GM19324 (cell line): ENCODE measurements at regions not wholly inside any gene's neighbourhood (a gene's known extent, or its start where the extent isn't known, plus 50 kb on each side); places are given as distances from the start of the nearest gene placed in this dataset.
"Not testable (repeated sequence)": the region's sequence is repeated elsewhere in the genome, so short reads cannot be mapped to it uniquely, and the experiment has no call there.

Experiments
- ATAC-seq: cut with Tn5 transposase; IDR thresholded peaks from one replicate; pipeline ENCODE4 v1.9.1; 2021; ENCODE audit warnings: mild to moderate bottlenecking, moderate library complexity; ENCODE audit not compliant: unreplicated experiment, low FRiP score

GRCh38 chr3:144023543-144023942, 51.9 kb downstream of the DIPK2A start:
- ATAC-seq, result not testable (repeated sequence)

GRCh38 chr3:144028798-144029411, 57.3 kb downstream of the DIPK2A start:
- ATAC-seq, result peak; percentile 93

- ATAC-seq, result no peak
Measured at GRCh38 chr3:144029769-144030168, 58.1 kb downstream of the DIPK2A start.

GRCh38 chr3:144031938-144032337, 60.3 kb downstream of the DIPK2A start:
- no peak for ATAC-seq

GRCh38 chr3:144032531-144033239, 61.1 kb downstream of the DIPK2A start:
- peak; percentile 56 for ATAC-seq

- ATAC-seq, result no peak
Measured at GRCh38 chr3:144033240-144033589, 61.6 kb downstream of the DIPK2A start.

GRCh38 chr3:144033863-144034262, 62.2 kb downstream of the DIPK2A start:
- no peak for ATAC-seq

- no peak for ATAC-seq
Measured at GRCh38 chr3:144034715-144035290, 63.2 kb downstream of the DIPK2A start.

- ATAC-seq, result no peak
Measured at GRCh38 chr3:144036498-144036897, 64.9 kb downstream of the DIPK2A start.

GRCh38 chr3:144039661-144040060, 68.0 kb downstream of the DIPK2A start:
- no peak for ATAC-seq

GRCh38 chr3:144041960-144042556, 70.4 kb downstream of the DIPK2A start:
- ATAC-seq, result no peak

- ATAC-seq, result no peak
Measured at GRCh38 chr3:144045766-144046165, 74.1 kb downstream of the DIPK2A start.

GRCh38 chr3:144049374-144049773, 77.8 kb downstream of the DIPK2A start:
- ATAC-seq, result no peak

- ATAC-seq, result no peak
Measured at GRCh38 chr3:144051211-144051610, 79.6 kb downstream of the DIPK2A start.

- no peak for ATAC-seq
Measured at GRCh38 chr3:144052275-144052674, 80.7 kb downstream of the DIPK2A start.

GRCh38 chr3:144053121-144053520, 81.5 kb downstream of the DIPK2A start:
- ATAC-seq, result no peak

GRCh38 chr3:144054766-144055165, 83.1 kb downstream of the DIPK2A start:
- no peak for ATAC-seq

- no peak for ATAC-seq
Measured at GRCh38 chr3:144055604-144056003, 84.0 kb downstream of the DIPK2A start.

GRCh38 chr3:144058713-144059112, 87.1 kb downstream of the DIPK2A start:
- no peak for ATAC-seq

- no peak for ATAC-seq
Measured at GRCh38 chr3:144059481-144059880, 87.9 kb downstream of the DIPK2A start.

GRCh38 chr3:144060881-144061280, 89.3 kb downstream of the DIPK2A start:
- no peak for ATAC-seq

- ATAC-seq, result no peak
Measured at GRCh38 chr3:144063306-144063705, 91.7 kb downstream of the DIPK2A start.
